ENCODE measurements at regions not wholly inside any gene's neighbourhood (a gene's known extent, or its start where the extent isn't known, plus 50 kb on each side); places are given as distances from the start of the nearest gene placed in this dataset.
"Not testable (repeated sequence)": the region's sequence is repeated elsewhere in the genome, so short reads cannot be mapped to it uniquely, and the experiment has no call there.

DNA sequence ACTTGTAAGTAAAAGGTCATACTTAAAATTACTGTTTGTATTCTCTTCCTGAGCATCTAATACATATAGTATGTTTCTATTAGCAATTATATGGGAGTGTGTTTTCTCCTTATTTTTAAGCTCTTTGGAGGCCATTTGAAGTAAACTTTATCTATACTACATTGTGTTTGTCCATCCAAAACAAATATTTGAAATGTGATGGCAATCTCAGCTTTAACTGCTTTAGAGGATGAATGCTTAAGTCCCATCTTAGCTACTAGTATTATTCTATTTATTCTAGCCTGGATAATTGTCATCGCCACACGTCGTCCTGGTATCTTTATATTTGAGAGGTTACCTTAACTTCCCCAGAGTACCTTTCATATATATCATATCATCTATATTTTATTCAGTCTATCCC, 335.8 kb downstream of the NAF1 start:
- Histone ChIP-seq H3K27ac (ENCODE audit: low read depth in 1 of 2, low read length in 1 of 2) (no peak overlapping the region), H3K27me3 (ENCODE audit: control insufficient read depth in 3 of 3, insufficient read depth in 3 of 3, low read length in 2 of 3) (no peaks in the 10 kb centered on the region), H3K9me3 (ENCODE audit: control insufficient read depth in 4 of 4, insufficient read depth in 3 of 4, low read length in 3 of 4) (no peaks in the 10 kb centered on the region), H3K36me3 (ENCODE audit: control insufficient read depth in 4 of 4, insufficient read depth in 4 of 4, low read length in 4 of 4) (no peaks in the 10 kb centered on the region), H3K4me3 (no peak overlapping the region), H3K4me1 (ENCODE audit: control insufficient read depth in 5 of 5, insufficient read depth in 5 of 5, low read length in 5 of 5) (no peaks in the 10 kb centered on the region), H3K9ac (ENCODE audit: insufficient read depth in 1 of 2, low read length in 2 of 2) (no peak overlapping the region)
- DNase-seq (no peak), ATAC-seq (ENCODE audit: insufficient read depth, low FRiP score) (no peak)
- WGBS, 2 donors: 83 to 88% methylated on average over 3 of the region's 3 CpGs
- TF ChIP-seq, protein P1, sequence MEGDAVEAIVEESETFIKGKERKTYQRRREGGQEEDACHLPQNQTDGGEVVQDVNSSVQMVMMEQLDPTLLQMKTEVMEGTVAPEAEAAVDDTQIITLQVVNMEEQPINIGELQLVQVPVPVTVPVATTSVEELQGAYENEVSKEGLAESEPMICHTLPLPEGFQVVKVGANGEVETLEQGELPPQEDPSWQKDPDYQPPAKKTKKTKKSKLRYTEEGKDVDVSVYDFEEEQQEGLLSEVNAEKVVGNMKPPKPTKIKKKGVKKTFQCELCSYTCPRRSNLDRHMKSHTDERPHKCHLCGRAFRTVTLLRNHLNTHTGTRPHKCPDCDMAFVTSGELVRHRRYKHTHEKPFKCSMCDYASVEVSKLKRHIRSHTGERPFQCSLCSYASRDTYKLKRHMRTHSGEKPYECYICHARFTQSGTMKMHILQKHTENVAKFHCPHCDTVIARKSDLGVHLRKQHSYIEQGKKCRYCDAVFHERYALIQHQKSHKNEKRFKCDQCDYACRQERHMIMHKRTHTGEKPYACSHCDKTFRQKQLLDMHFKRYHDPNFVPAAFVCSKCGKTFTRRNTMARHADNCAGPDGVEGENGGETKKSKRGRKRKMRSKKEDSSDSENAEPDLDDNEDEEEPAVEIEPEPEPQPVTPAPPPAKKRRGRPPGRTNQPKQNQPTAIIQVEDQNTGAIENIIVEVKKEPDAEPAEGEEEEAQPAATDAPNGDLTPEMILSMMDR (IDR thresholded peaks at IDR 0.05; ENCODE audit: control extremely low read depth, extremely low read depth): no peak

DNA sequence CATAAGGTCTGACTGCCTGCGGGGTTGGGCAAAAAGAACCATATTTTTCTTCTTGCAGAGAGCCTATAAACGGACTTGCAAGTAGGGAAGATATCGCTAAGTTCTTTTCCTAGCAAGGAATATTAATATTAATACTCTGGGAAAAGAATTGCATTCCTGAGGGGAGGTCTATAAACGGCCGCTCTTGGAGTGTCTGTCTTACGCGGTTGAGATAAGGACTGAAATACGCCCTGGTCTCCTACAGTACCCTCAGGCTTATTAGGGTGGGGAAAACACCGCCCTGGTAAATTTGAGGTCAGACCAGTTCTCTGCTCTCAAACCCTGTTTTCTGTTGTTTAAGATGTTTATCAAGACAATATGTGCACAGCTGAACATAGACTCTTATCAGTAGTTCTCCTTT, 349.3 kb downstream of the NAF1 start:
- H3K9me3 ChIP-seq (ENCODE audit: control insufficient read depth in 4 of 4, insufficient read depth in 3 of 4, low read length in 3 of 4); H3K27ac ChIP-seq (ENCODE audit: low read depth in 1 of 2, low read length in 1 of 2); H3K4me1 ChIP-seq (ENCODE audit: control insufficient read depth in 5 of 5, insufficient read depth in 5 of 5, low read length in 5 of 5); H3K36me3 ChIP-seq (ENCODE audit: control insufficient read depth in 4 of 4, insufficient read depth in 4 of 4, low read length in 4 of 4); DNase-seq; H3K27me3 ChIP-seq (ENCODE audit: control insufficient read depth in 3 of 3, insufficient read depth in 3 of 3, low read length in 2 of 3); H3K9ac ChIP-seq (ENCODE audit: insufficient read depth in 1 of 2, low read length in 2 of 2); ATAC-seq (ENCODE audit: insufficient read depth, low FRiP score); H3K4me3 ChIP-seq: not testable (repeated sequence)
- 92 to 94% methylated on average over 9 of the region's 9 CpGs for WGBS, 2 donors

DNA sequence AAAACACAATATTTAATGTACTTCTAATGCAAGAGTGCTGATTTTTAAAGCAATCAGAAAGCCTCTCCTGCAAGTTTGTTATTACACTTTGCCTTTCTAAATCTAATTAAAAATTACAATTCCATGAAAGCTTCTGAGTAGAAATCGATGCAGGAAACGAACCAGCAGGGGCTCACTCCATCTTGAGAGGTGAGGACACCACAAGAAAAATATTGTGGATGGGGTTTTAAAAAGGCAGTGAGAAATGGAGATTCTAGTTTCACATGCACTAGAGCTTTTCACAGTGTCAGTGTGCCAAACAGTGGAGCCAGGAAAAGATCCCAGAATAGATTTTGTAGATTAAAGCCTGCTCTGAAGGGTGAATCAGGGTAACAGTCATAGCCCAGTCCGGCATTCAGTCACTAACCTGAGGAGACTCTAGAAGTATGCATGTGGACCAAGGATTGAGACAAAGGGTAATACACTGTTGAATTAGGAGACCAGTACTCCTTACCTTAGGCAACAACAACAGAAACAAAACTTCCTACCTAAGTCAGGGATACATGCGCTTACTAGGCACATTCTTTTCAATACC, 362.3 kb downstream of the NAF1 start:
- Histone ChIP-seq H3K4me3 (no peak overlapping the region), H3K27me3 (ENCODE audit: control insufficient read depth in 3 of 3, insufficient read depth in 3 of 3, low read length in 2 of 3) (no peaks in the 10 kb centered on the region), H3K9me3 (ENCODE audit: control insufficient read depth in 4 of 4, insufficient read depth in 3 of 4, low read length in 3 of 4) (no peaks in the 10 kb centered on the region), H3K27ac (ENCODE audit: low read depth in 1 of 2, low read length in 1 of 2) (no peak overlapping the region), H3K4me1 (ENCODE audit: control insufficient read depth in 5 of 5, insufficient read depth in 5 of 5, low read length in 5 of 5) (no peaks in the 10 kb centered on the region), H3K9ac (ENCODE audit: insufficient read depth in 1 of 2, low read length in 2 of 2) (no peak overlapping the region), H3K36me3 (ENCODE audit: control insufficient read depth in 4 of 4, insufficient read depth in 4 of 4, low read length in 4 of 4) (no peaks in the 10 kb centered on the region)
- DNase-seq (no peak), ATAC-seq (ENCODE audit: insufficient read depth, low FRiP score) (no peak)
- TF ChIP-seq, protein P1 (IDR thresholded peaks at IDR 0.05; ENCODE audit: control extremely low read depth, extremely low read depth): no peak
- WGBS, 2 donors: 80% methylated on average over 4 of the region's 4 CpGs

DNA sequence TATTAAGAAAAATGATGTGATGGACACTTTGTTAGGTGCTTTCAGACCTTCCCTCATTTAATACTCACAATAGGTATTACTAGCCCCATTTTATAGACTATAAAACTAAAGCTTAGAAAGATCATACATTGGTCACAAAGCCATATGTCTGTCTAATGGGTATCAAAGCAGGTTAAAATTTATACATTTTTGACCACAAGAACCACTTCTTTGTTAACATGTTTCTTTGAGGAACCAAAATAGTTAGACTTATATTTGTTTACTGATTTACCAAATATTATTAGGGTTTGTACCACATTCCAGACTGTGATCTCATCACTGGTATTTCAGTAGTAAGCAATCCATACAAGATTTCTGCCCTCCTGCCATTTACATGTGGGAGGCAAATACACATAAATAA, 363.3 kb downstream of the NAF1 start:
- no peak for DNase-seq
- H3K36me3 ChIP-seq (ENCODE audit: control insufficient read depth in 4 of 4, insufficient read depth in 4 of 4, low read length in 4 of 4): no peaks in the 10 kb centered on the region
- no peaks in the 10 kb centered on the region for H3K9me3 ChIP-seq (ENCODE audit: control insufficient read depth in 4 of 4, insufficient read depth in 3 of 4, low read length in 3 of 4)
- H3K4me1 ChIP-seq (ENCODE audit: control insufficient read depth in 5 of 5, insufficient read depth in 5 of 5, low read length in 5 of 5): no peaks in the 10 kb centered on the region
- no peak for ATAC-seq (ENCODE audit: insufficient read depth, low FRiP score)
- H3K27ac ChIP-seq (ENCODE audit: low read depth in 1 of 2, low read length in 1 of 2): no peak overlapping the region
- no peak overlapping the region for H3K9ac ChIP-seq (ENCODE audit: insufficient read depth in 1 of 2, low read length in 2 of 2)
- TF ChIP-seq, protein P1 (IDR thresholded peaks at IDR 0.05; ENCODE audit: control extremely low read depth, extremely low read depth): no peak
- H3K27me3 ChIP-seq (ENCODE audit: control insufficient read depth in 3 of 3, insufficient read depth in 3 of 3, low read length in 2 of 3): no peaks in the 10 kb centered on the region
- no peak overlapping the region for H3K4me3 ChIP-seq

Data from lung (tissue), 11 donors.